ENCODE measurements at regions not wholly inside any gene's neighbourhood (a gene's known extent, or its start where the extent isn't known, plus 50 kb on each side); places are given as distances from the start of the nearest gene placed in this dataset.

GRCh38 chr12:31790759-31791158, 61.9 kb upstream of the AMN1 start:
- H3K4me1 Mint-ChIP-seq = peaks cover 18% of the 10 kb centered on the region
- peak overlapping the region; percentile 35 for H3K27ac Mint-ChIP-seq
- no peaks in the 10 kb centered on the region for H3K36me3 Mint-ChIP-seq

GRCh38 chr12:31785318-31785717, 56.5 kb upstream of the AMN1 start:
- no peak overlapping the region for H3K27ac Mint-ChIP-seq
- no peak overlapping the region for H3K4me3 Mint-ChIP-seq
- H3K9me3 Mint-ChIP-seq = peaks cover 5% of the 10 kb centered on the region
- no peaks in the 10 kb centered on the region for H3K36me3 Mint-ChIP-seq
- ATAC-seq (no peak), DNase-seq (ENCODE audit: low spot score in 2 of 2) (no peak)
- H3K4me1 Mint-ChIP-seq = peaks cover 2% of the 10 kb centered on the region

More at GRCh38 chr12:31790759-31791158, 61.9 kb upstream of the AMN1 start:
- ATAC-seq (peak; percentile 57), DNase-seq (ENCODE audit: low spot score in 2 of 2) (no peak)
- H3K4me3 Mint-ChIP-seq = no peak overlapping the region
- no peaks in the 10 kb centered on the region for H3K9me3 Mint-ChIP-seq

GRCh38 chr12:31783996-31784645, 55.3 kb upstream of the AMN1 start:
- H3K27ac Mint-ChIP-seq = no peak overlapping the region
- ATAC-seq (no peak), DNase-seq (ENCODE audit: low spot score in 2 of 2) (no peak)
- no peak overlapping the region for H3K4me3 Mint-ChIP-seq
- H3K9me3 Mint-ChIP-seq = peaks cover 5% of the 10 kb centered on the region
- H3K36me3 Mint-ChIP-seq = no peaks in the 10 kb centered on the region
- H3K4me1 Mint-ChIP-seq = no peaks in the 10 kb centered on the region

GRCh38 chr12:31783556-31783955, 54.7 kb upstream of the AMN1 start:
- H3K36me3 Mint-ChIP-seq = no peaks in the 10 kb centered on the region
- H3K9me3 Mint-ChIP-seq = peaks cover 5% of the 10 kb centered on the region
- H3K27ac Mint-ChIP-seq = no peak overlapping the region
- H3K4me1 Mint-ChIP-seq = no peaks in the 10 kb centered on the region
- DNase-seq (ENCODE audit: low spot score in 2 of 2) (no peak), ATAC-seq (no peak)
- H3K4me3 Mint-ChIP-seq = no peak overlapping the region

GRCh38 chr12:31781894-31782540, 53.2 kb upstream of the AMN1 start:
- DNase-seq (ENCODE audit: low spot score in 2 of 2) = no peak
- peaks cover 5% of the 10 kb centered on the region for H3K9me3 Mint-ChIP-seq
- H3K36me3 Mint-ChIP-seq = no peaks in the 10 kb centered on the region
- no peaks in the 10 kb centered on the region for H3K4me1 Mint-ChIP-seq
- H3K4me3 Mint-ChIP-seq = no peak overlapping the region
- H3K27ac Mint-ChIP-seq = no peak overlapping the region
- ATAC-seq = no peak

- DNase-seq (ENCODE audit: low spot score in 2 of 2) (no peak), ATAC-seq (no peak)
- peaks cover 5% of the 10 kb centered on the region for H3K9me3 Mint-ChIP-seq
- no peak overlapping the region for H3K4me3 Mint-ChIP-seq
- H3K36me3 Mint-ChIP-seq = no peaks in the 10 kb centered on the region
- H3K4me1 Mint-ChIP-seq = no peaks in the 10 kb centered on the region
- no peak overlapping the region for H3K27ac Mint-ChIP-seq
Measured at GRCh38 chr12:31780096-31780495, 51.3 kb upstream of the AMN1 start.

- H3K27ac Mint-ChIP-seq = no peak overlapping the region
- H3K4me1 Mint-ChIP-seq = no peaks in the 10 kb centered on the region
- no peak for ATAC-seq
- H3K9me3 Mint-ChIP-seq = peaks cover 2% of the 10 kb centered on the region
- H3K4me3 Mint-ChIP-seq = no peak overlapping the region
- H3K36me3 Mint-ChIP-seq = no peaks in the 10 kb centered on the region
- DNase-seq (ENCODE audit: low spot score in 2 of 2) = no peak
Measured at GRCh38 chr12:31778687-31779086, 49.9 kb upstream of the AMN1 start.
